ENCODE measurements at regions not wholly inside any gene's neighbourhood (a gene's known extent, or its start where the extent isn't known, plus 50 kb on each side); places are given as distances from the start of the nearest gene placed in this dataset.

DNA sequence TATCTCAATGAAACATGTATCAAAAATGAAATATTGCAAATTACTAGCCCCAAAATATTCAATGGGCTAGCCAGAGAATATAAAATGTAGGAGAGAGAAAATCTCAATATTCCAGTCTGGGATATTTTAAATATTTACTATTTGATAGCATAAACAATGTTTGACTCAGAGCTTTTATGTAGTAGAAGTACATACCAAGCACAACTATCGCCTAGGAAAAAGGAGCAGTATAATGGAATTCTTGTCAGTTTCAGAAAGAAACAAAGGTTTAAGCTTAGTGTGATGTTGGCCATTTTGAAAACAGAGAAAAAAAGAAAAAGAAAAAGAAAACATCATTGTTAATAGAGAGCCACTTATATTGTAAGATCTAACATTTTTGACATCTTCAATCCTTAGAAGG, 1961.9 kb upstream of the CELF4 start:
- Histone ChIP-seq H3K4me3 (no peak overlapping the region), H3K9me3 (no peaks in the 10 kb centered on the region), H3K27ac (no peak overlapping the region), H3K4me1 (no peaks in the 10 kb centered on the region), H3K36me3 (no peaks in the 10 kb centered on the region), H3K27me3 (no peaks in the 10 kb centered on the region)
- intact Hi-C loops (cut with DNase I; ENCODE audit: low total_unique reads): no loop called here
- 65 to 67% methylated on average over 1 of the region's 1 CpG for WGBS, 2 donors (ENCODE audit: low coverage in 1 of 2)
- in situ Hi-C loops (cut with MboI; ENCODE audit: low pct_ligation_motif_present in 1 of 4, low pct_unique_long_range_greater_than_20kb in 1 of 4, low sequenced_read_pairs in 3 of 4): no loop called here
- DNase-seq: no peak
- TF ChIP-seq POLR2A (IDR thresholded peaks at IDR 0.05) (no peak), POLR2AphosphoS5 (IDR thresholded peaks at IDR 0.05) (no peak), EP300 (IDR thresholded peaks at IDR 0.05; ENCODE audit: low read depth) (no peak)
- TF ChIP-seq, protein P1, sequence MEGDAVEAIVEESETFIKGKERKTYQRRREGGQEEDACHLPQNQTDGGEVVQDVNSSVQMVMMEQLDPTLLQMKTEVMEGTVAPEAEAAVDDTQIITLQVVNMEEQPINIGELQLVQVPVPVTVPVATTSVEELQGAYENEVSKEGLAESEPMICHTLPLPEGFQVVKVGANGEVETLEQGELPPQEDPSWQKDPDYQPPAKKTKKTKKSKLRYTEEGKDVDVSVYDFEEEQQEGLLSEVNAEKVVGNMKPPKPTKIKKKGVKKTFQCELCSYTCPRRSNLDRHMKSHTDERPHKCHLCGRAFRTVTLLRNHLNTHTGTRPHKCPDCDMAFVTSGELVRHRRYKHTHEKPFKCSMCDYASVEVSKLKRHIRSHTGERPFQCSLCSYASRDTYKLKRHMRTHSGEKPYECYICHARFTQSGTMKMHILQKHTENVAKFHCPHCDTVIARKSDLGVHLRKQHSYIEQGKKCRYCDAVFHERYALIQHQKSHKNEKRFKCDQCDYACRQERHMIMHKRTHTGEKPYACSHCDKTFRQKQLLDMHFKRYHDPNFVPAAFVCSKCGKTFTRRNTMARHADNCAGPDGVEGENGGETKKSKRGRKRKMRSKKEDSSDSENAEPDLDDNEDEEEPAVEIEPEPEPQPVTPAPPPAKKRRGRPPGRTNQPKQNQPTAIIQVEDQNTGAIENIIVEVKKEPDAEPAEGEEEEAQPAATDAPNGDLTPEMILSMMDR (IDR thresholded peaks at IDR 0.05): no peak

DNA sequence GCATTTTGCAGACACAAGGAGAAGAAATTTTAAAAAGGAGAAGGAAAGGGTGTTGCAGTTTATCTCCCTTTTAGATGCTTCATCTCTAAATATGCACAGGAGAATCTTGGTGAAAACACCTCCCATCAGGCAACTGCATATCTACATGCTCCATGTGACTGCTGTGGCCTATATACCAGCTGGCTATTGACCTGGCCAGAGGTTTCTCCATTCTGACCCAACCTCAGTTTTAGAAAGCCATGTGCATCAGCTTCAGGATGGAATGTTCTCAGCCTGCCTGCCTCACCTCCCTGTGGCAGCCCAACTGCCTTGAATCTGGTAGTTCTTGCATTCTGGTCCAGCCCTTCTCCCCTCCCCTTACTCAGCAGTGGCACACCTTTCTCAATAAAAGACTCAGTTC, 1958.8 kb upstream of the CELF4 start:
- Histone ChIP-seq H3K9me3 (no peaks in the 10 kb centered on the region), H3K36me3 (no peaks in the 10 kb centered on the region), H3K4me3 (no peak overlapping the region), H3K27me3 (no peaks in the 10 kb centered on the region), H3K27ac (no peak overlapping the region), H3K4me1 (no peaks in the 10 kb centered on the region)
- intact Hi-C loops (cut with DNase I; ENCODE audit: low total_unique reads): no loop called here
- in situ Hi-C loops (cut with MboI; ENCODE audit: low pct_ligation_motif_present in 1 of 4, low pct_unique_long_range_greater_than_20kb in 1 of 4, low sequenced_read_pairs in 3 of 4): no loop called here
- DNase-seq: no peak
- TF ChIP-seq POLR2A (IDR thresholded peaks at IDR 0.05): no peak
- TF ChIP-seq, protein P1 (IDR thresholded peaks at IDR 0.05): no peak
- TF ChIP-seq POLR2AphosphoS5 (IDR thresholded peaks at IDR 0.05): no peak
- no peak for TF ChIP-seq EP300 (IDR thresholded peaks at IDR 0.05; ENCODE audit: low read depth)

DNA sequence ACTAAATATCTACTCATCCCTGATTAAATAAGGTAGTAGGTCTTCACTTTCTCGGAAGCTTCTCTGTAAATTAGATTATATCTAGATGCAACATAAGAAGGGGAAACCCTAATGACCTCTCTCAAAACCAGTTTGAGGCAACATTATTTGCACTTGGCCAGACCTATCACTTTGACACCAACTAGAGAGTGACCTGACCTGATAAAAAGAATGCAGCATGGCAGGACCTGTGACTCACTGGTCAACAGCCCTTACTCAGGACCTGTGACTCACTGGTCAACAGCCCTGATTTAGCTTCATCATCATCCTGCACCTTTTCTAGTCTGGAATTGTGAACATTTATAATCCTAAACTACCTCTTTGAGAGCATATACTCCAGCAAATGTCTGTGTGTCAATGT, 1957.7 kb upstream of the CELF4 start:
- TF ChIP-seq EP300 (IDR thresholded peaks at IDR 0.05; ENCODE audit: low read depth) (no peak), POLR2AphosphoS5 (IDR thresholded peaks at IDR 0.05) (no peak), POLR2A (IDR thresholded peaks at IDR 0.05) (no peak)
- TF ChIP-seq, protein P1 (IDR thresholded peaks at IDR 0.05): no peak
- H3K27me3 ChIP-seq: no peaks in the 10 kb centered on the region
- intact Hi-C loops (cut with DNase I; ENCODE audit: low total_unique reads) (no loop called here), in situ Hi-C loops (cut with MboI; ENCODE audit: low pct_ligation_motif_present in 1 of 4, low pct_unique_long_range_greater_than_20kb in 1 of 4, low sequenced_read_pairs in 3 of 4) (no loop called here)
- no peak overlapping the region for H3K27ac ChIP-seq
- H3K36me3 ChIP-seq: no peaks in the 10 kb centered on the region
- 80 to 95% methylated on average over 1 of the region's 1 CpG for WGBS, 2 donors (ENCODE audit: low coverage in 1 of 2)
- DNase-seq: no peak
- H3K4me1 ChIP-seq: no peaks in the 10 kb centered on the region
- no peaks in the 10 kb centered on the region for H3K9me3 ChIP-seq
- H3K4me3 ChIP-seq: no peak overlapping the region

DNA sequence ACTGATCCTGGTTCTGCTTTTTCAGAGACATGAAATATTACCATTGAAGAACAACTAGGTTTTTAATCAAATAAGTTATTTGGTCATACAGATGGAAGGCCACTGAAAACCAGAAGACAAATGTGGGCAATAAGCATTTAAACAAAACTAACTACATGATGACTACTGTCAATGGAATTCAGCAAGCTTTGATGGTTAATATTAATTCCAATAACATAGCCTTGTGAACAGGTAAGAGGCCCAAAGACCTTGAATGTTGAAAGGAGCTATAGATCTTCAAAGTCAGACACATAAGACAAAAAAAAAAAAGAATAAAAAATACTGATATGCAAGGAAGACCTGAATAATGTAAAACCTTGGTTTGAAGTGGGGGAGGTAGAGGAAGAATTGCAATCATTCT, 1955.6 kb upstream of the CELF4 start:
- Histone ChIP-seq H3K9me3 (no peaks in the 10 kb centered on the region), H3K36me3 (no peaks in the 10 kb centered on the region), H3K4me1 (no peaks in the 10 kb centered on the region), H3K27ac (no peak overlapping the region), H3K27me3 (no peaks in the 10 kb centered on the region), H3K4me3 (no peak overlapping the region)
- in situ Hi-C loops (cut with MboI; ENCODE audit: low pct_ligation_motif_present in 1 of 4, low pct_unique_long_range_greater_than_20kb in 1 of 4, low sequenced_read_pairs in 3 of 4) (no loop called here), intact Hi-C loops (cut with DNase I; ENCODE audit: low total_unique reads) (no loop called here)
- no peak for DNase-seq
- TF ChIP-seq POLR2AphosphoS5 (IDR thresholded peaks at IDR 0.05) (no peak), EP300 (IDR thresholded peaks at IDR 0.05; ENCODE audit: low read depth) (no peak), POLR2A (IDR thresholded peaks at IDR 0.05) (no peak)
- TF ChIP-seq, protein P1 (IDR thresholded peaks at IDR 0.05): no peak
